HG03342 (cell line): ENCODE measurements at regions not wholly inside any gene's neighbourhood (a gene's known extent, or its start where the extent isn't known, plus 50 kb on each side); places are given as distances from the start of the nearest gene placed in this dataset.
"Not testable (repeated sequence)": the region's sequence is repeated elsewhere in the genome, so short reads cannot be mapped to it uniquely, and the experiment has no call there.

Source experiments
- ATAC-seq: cut with Tn5 transposase; IDR thresholded peaks from one replicate; pipeline ENCODE4 v1.9.1; 2021; ENCODE audit warnings: mild to moderate bottlenecking, moderate library complexity; ENCODE audit not compliant: unreplicated experiment

- no peak for ATAC-seq
These were observed 59.2 kb upstream of the FAM241A start for GRCh38 chr4:112086036-112086434.

DNA sequence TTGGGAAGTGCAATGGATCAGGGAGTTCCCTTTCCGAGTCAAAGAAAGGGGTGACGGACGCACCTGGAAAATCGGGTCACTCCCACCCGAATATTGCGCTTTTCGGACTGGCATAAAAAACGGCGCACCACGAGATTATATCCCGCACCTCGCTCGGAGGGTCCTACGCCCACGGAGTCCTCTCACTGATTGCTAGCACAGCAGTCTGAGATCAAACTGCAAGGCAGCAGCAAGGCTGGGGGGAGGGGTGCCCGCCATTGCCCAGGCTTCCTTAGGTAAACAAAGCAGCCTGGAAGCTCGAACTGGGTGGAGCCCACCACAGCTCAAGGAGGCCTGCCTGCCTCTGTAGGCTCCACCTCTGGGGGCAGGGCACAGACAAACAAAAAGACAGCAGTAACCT, 58.6 kb upstream of the FAM241A start:
- ATAC-seq: not testable (repeated sequence)

DNA sequence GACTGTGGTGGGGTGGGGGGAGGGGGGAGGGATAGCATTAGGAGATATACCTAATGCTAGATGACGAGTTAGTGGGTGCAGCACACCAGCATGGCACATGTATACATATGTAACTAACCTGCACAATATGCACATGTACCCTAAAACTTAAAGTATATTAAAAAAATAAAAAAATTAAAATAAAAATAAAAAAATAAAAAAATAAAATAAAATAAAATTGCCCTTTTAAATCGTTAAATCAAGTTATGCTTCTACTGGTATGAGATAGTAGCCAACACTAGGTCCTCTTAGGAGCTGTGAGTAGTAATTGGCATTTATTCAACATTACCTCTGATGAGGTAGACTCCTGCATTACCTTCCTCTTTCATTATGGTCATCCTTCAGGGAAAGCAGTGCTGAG, 52.9 kb upstream of the FAM241A start:
- ATAC-seq: not testable (repeated sequence)

- no peak for ATAC-seq
These were observed 51.5 kb upstream of the FAM241A start for GRCh38 chr4:112093636-112094202.

DNA sequence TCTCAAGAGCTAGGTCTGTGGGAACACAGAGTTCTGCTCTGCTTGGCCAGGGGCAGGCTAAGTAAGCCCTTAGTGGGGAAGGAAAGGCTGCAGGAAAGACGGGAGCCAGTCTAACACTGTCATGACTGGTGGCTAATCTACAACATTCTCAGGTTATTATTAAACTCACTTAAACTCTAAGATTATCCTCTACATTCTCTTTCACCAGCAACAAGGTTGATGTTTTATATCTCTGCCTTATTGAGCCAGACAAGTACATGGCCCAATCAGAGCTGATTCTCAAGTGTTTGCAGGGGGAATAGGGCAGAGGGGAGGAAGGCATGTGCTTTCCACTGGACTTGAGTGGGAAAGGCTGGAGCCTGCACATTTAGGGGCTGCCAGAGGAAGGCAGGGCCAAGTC, 50.9 kb upstream of the FAM241A start:
- ATAC-seq: no peak
